ENCODE measurements at regions not wholly inside any gene's neighbourhood (a gene's known extent, or its start where the extent isn't known, plus 50 kb on each side); places are given as distances from the start of the nearest gene placed in this dataset.
"Not testable (repeated sequence)": the region's sequence is repeated elsewhere in the genome, so short reads cannot be mapped to it uniquely, and the experiment has no call there.

DNA sequence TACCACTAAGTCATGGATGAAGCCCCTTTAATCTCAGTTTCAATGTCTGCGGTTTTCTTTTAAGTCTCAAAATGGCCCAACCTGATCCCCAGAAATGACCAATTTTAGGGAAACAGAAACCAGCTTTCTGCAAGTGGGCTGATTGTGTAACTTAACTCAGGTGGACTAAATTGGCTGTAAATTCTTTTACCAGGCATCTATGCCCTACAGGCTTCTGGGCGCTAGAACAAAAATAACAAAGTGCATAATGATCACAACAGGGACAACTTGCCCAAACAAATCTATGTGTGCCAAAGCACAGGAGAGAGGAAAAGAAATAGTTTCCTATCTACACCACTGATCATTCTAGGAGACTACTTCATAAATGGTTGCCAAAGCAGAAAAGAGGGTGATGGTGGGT lies 112.3 kb upstream of the SETBP1 start:
- DNase-seq: no peak

DNA sequence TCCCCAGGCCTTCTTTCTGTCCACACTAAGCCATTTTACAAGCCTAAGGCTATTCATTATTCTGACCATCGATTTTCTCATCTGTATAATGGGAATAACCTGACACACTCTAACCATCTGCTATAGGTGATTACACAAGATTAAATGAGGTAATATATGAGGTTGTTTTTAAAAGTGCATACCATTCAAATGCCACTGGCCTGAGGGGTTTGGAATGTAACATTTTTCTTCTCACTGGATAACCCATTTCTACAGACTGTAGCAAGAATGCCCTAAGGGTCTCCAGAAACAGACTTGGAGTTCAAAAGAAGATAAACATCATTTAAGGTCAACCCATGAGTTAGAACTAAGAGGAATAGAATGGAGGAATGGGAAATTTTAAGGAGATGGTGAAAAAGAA lies 111.7 kb upstream of the SETBP1 start:
- DNase-seq: no peak

DNA sequence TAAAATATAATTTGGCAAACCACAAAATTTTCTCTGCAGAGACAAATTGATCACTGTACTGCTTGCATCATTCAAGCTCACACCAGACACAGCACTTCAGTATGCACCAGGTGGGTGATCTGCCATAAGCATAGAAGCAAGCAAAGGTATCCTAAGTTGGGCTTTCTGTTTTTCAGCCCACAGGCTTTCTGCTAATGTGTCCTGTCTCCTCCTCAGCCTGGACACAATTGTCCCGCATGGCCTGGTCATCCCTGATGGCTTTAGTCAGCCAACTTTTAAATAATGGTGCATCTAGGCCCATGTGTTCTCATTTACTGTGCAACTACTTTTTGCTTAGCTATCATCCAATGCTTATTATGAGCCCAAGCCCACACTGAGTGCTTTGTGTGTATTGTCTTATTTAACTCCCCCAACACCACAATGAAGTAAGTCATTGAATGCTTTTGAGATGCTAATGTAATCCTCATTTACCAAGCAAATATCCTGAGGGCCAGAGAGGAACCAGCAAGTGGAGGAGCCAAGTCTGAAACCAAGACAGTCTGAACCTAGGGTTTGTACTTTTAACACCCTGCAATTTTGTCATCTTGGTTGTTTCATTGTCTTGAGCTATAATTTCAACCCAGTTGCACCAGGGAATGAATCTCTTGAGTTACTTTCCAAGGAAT lies 111.2 kb upstream of the SETBP1 start:
- no peak for DNase-seq

GRCh38 chr18:44579028-44579702 lies 101.5 kb upstream of the SETBP1 start:
- DNase-seq: peak; percentile 10

GRCh38 chr18:44579745-44580144 lies 100.9 kb upstream of the SETBP1 start:
- no peak for DNase-seq

- no peak for DNase-seq
Observed at GRCh38 chr18:44580159-44580558, 100.5 kb upstream of the SETBP1 start.

GRCh38 chr18:44580782-44581181 lies 99.9 kb upstream of the SETBP1 start:
- not testable (repeated sequence) for DNase-seq

- no peak for DNase-seq
Observed at GRCh38 chr18:44582456-44582855, 98.2 kb upstream of the SETBP1 start.

GRCh38 chr18:44584900-44585299 lies 95.8 kb upstream of the SETBP1 start:
- no peak for DNase-seq

DNA sequence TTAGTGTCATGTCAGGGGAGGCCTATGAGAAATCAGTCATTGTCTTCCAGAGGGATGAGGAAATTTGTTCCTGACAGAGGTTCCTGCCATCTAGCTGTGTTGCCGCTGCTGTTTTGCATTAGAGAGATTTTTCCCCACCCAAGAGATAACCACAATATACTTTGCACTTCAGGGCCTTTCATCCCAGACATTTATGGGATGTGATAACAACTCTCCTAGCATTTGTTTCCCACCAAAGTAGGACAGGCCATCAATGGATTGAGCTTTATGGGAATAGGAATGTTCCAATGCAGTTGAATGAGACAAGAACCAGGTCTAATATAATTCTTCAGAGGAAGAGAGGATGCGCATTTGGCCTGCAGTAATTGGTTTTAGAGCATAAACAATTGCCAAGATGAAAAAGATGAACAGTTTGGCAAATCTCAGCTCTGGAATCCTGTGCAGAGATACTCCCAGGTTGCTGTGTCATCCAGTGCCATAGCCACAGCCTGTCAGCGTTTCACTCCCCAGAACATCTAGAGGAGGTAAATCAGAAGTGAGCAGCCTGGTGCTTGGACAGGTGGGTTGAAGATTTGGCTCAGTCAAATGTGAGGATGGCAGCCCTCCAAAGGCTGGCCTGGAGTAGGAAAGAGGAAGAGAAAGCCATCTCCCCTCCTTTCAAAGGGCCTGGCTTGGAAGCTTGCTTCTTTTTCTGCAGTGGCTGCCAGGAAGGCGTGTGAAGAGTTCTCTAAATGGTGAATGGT lies 93.7 kb upstream of the SETBP1 start:
- no peak for DNase-seq

GRCh38 chr18:44588508-44588907 lies 92.2 kb upstream of the SETBP1 start:
- no peak for DNase-seq

DNA sequence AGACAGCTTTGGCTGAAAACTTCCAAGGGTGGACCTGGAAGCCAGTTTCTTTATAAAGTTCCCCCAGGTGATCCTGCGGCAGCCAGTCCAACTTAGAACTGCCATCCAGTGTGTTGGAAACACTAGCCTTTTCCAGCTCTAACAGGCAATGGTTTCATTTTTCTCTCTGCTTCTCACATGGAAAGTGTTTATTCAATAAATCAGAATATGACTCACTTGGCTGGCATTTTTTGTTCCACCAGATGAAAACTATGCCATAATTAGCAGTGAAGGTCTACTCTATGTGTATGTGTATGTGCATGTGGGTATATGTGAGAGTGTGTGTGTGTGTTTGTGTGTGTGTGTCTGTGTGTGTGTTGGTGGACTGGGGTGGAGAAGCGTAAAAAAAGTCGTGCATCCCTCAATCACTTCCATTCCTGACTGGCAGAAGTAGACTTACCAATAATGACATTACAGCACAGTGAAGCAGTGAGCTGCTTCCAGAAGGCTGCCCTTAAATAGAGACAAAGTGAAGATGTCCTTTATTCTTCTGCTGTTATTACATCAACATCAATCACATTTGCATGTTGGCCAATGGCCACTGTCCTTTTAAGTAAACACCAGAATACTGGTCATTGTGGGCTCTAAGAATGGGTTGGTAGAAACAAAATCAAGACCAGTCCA lies 90.9 kb upstream of the SETBP1 start:
- DNase-seq: peak; percentile 47

GRCh38 chr18:44590956-44591670 lies 89.6 kb upstream of the SETBP1 start:
- no peak for DNase-seq

GRCh38 chr18:44592639-44593038 lies 88.0 kb upstream of the SETBP1 start:
- peak; percentile 37 for DNase-seq

DNA sequence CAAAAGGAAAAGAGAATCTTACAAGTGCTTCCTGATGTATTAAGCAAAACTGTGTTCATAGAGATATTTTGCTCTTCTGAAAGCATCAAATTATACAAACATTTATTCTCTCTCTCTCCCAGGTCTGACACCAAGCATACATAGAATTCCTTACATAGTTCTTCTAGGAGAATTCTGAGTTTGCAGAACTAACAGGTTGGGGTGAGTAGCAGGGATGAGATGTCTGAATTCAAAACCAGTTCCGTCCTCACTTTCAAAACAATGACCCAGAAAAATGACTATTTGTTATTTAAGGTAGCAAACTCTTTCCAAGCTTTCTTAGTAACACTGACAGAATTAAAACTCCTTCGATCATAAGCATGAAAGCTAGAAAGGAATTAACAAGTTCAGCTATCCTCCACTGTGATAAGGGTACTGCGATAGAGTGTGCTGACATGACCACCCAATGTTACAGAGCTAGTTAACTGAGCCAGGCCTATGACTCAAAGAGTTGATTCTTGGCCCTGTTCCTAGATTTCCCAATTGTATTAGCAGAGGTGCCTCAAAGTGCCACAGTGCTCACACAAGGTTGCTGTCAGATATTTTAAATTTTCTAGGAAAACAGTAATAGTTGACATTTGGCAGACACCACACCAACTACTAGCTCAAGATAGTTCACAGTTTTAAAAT lies 85.8 kb upstream of the SETBP1 start:
- DNase-seq: peak; percentile 34

- DNase-seq: no peak
Observed at GRCh38 chr18:44597797-44598196, 82.9 kb upstream of the SETBP1 start.

DNA sequence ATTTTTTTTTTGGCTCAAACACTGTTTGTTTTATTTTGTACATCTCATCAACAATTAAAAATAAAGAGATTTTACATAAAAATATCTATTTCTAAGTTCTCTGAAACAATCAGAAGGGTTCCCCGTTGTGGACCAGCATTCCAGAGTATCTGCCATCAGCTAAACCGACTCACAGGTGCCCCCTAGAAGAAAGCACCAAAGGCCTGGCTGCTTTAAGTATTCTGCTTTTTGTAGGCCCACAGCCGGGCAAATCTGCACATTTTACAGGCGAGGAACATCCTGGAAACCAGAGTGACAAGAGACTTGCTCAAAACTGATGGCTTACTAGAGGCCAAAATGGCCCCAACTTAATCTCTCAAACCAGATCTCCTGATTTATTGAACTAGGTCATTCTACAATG lies 82.2 kb upstream of the SETBP1 start:
- DNase-seq: no peak

DNA sequence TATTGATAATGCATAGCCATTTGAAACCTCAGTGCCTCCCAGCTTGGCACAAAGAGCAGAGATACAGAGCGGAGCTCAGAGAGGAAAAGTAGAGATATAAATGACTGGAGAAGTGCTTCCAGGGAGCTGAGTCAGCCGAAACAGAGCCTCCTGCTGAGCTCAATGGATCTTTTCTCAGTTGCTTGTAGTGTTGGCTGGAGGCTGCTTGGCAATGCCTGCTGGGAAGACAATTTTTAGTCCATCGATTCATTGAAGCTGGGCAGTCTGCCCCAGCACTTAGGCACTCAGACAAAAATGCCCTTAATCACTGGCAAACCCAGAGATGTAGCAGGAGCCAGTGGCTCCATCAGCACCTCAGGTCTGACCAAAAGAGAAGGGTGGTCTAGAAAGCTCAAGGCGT lies 81.3 kb upstream of the SETBP1 start:
- no peak for DNase-seq

DNA sequence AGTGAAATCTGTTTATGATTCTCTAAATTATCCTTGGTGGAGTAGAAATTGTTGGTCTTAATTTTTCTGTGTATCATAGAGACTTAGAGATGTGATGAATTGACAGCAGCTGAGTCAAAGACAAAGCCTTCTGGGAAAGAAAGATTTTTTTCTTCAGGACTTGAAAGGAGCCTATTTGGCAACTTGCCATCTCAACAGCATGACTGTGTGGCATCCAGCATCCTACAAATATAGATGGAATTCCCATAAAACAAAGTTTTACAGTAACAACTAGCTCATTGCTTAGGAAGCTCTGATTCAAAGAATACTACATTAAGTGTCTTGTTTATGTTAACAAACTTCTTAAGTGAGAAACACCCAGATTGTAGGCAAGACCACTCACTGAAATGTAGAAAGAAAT lies 79.2 kb upstream of the SETBP1 start:
- DNase-seq: peak; percentile 9

- DNase-seq: no peak
Observed at GRCh38 chr18:44602380-44602779, 78.3 kb upstream of the SETBP1 start.

GRCh38 chr18:44602845-44603244 lies 77.8 kb upstream of the SETBP1 start:
- DNase-seq: peak; percentile 62

DNA sequence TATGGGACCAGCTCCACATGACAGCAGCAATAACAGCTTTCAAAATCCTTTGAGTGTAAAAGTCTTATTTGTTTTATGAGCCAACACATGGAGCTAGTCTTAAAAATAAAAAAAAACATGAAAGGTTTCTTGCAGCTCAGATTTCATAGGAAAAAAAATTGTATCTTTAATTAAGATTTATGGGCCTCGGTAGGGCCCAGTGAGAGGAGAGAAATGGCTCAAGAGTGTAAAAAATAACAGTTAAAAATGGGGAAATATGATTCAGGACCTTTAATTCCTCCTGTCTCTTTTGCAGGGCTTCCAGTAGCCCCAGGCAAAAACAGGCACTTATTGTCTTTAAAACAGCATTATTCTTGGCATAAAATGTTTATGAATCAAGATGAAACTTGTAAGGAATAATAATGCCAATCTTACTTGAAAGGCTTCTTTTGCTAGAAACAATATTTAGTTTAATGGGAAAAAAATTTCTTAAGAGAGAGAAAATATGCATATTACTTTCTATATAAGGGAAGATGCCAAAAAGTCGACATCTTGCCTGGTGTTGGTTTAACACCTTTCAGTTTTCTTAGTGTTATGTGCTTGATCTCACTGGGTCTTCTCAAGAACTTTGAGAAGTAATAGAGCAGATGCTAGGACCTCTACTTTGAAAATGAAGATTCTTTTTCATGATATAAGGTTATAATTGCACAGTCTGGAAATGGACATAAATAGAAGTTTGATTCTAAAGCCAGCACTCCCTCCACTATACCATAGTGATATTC lies 71.3 kb upstream of the SETBP1 start:
- DNase-seq: no peak
